TTC549 (cell line): ENCODE measurements at regions not wholly inside any gene's neighbourhood (a gene's known extent, or its start where the extent isn't known, plus 50 kb on each side); places are given as distances from the start of the nearest gene placed in this dataset.

Experiments used
- FAIRE-seq: peaks from 2 replicates; lab custom pipeline; 2012; peaks lifted over from hg19 to GRCh38; lab: Jason Lieb, UNC

DNA sequence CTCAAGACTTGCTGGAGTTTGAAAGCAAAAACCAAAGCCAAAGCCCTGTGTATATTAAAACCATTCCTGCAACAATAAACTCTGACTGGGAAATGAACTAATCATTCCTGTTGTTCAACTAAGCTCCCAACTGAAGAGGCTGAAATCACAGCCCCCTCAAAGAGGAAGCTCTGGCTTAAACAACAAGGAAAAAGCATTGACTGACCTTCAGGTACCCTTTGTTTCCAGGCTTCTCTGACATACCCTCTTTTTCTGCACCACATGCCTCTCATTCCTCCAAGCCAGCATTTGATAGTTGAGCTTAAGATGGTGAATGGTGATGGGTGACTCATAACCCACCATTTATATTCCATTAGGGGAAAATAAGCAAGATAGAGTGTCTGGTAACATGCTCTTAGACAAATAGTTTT is 470.9 kb upstream of the SOX9 start:
- no peak for FAIRE-seq

DNA sequence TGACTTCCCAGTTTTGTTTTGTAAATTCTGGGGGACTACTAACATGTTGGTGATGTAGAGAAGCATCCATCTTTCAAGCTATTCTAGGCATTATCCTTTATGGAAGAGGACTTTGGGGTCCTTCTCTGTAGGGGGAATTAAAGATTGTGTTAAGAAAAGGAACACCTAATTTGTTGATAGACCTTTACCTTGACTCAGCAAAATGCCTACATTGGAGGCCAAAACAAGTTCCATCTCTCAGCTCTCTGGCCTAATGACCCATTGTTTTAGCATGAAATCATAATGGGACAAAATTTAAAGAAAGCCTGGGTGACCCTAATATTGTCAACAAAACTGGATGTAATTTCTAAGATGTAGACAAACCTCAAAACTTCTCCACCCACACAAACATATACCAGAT is 465.3 kb upstream of the SOX9 start:
- no peak for FAIRE-seq

GRCh38 chr17:71656964-71657858 is 463.6 kb upstream of the SOX9 start:
- FAIRE-seq = no peak

DNA sequence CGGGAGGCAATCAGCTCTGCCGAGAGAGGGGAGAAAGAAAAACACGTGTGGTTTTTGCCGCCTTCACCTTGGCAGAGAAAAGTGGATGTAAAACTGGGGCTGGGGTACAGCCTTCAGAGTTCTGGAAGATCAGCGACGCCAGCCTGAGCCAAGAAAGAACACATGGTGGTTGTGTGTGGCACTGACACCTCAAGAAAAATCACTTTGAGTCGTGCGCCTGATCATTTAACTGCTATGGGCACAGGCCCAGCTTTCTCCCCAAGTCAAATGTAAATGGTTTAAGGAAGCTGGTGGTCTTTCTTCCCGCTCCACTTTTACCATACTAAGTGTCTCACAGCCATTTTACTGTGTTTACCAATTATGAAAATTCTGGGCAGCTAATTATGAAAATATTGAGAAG is 461.8 kb upstream of the SOX9 start:
- no peak for FAIRE-seq

GRCh38 chr17:71664861-71665260 is 456.0 kb upstream of the SOX9 start:
- FAIRE-seq = no peak

- no peak for FAIRE-seq
Observed at GRCh38 chr17:71666047-71666446, 454.8 kb upstream of the SOX9 start.

GRCh38 chr17:71667661-71668060 is 453.2 kb upstream of the SOX9 start:
- FAIRE-seq = no peak

- no peak for FAIRE-seq
Observed at GRCh38 chr17:71668807-71669206, 452.0 kb upstream of the SOX9 start.

- no peak for FAIRE-seq
Observed at GRCh38 chr17:71677439-71677838, 443.4 kb upstream of the SOX9 start.

GRCh38 chr17:71679832-71680231 is 441.0 kb upstream of the SOX9 start:
- FAIRE-seq = no peak

- FAIRE-seq = no peak
Observed at GRCh38 chr17:71681427-71682173, 439.2 kb upstream of the SOX9 start.

DNA sequence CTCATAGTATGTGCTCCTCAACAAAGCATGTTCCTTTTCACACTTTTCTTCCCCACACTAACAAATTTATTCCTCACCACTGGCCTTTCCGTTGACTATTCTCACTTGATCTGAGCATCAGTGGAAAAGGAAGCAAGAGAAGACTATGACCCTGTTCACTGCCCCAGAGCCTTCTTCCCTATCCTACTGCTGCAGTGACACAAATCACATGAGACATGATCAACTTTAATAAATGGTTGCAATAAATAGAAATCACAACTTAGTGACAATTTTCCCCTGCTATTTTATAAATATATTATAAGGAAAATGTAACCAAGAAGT is 438.7 kb upstream of the SOX9 start:
- no peak for FAIRE-seq

GRCh38 chr17:71689782-71690181 is 431.0 kb upstream of the SOX9 start:
- FAIRE-seq = no peak

DNA sequence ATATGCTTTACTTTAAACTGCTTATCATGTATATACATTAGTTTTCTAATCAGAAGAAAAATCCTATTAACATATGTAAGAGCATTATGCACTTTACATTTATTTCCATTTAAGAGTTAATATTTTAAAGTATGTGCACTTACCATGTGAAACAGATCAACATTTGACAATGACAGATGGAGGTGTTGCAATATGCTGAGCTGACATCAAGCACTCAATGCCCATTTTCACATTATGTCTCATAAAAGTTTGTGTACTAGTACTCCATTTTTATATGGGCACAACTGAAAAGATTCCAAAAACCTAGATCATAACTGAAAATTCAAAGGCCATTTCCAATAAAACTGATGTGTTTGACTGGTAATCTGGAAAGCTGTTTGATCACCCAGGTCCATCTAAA is 420.9 kb upstream of the SOX9 start:
- no peak for FAIRE-seq

DNA sequence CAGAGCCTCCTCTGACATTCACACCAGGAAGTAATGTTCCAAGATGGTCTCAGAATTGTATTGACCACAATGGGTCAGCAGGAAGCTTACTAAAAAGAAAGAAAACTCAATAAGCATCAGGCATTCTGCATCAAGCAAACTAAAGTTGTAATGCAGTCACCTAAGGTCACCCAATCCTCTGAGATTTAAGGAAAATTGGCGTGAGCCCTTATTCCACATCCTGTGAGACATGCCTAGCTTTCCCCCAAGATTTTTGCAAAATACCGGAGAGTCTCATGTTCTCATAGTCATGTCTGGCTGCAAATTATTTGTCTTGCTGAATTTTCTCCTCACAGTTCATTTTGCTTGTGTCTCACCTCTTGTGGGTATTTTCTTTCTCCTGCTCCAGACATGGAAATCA is 417.1 kb upstream of the SOX9 start:
- no peak for FAIRE-seq

DNA sequence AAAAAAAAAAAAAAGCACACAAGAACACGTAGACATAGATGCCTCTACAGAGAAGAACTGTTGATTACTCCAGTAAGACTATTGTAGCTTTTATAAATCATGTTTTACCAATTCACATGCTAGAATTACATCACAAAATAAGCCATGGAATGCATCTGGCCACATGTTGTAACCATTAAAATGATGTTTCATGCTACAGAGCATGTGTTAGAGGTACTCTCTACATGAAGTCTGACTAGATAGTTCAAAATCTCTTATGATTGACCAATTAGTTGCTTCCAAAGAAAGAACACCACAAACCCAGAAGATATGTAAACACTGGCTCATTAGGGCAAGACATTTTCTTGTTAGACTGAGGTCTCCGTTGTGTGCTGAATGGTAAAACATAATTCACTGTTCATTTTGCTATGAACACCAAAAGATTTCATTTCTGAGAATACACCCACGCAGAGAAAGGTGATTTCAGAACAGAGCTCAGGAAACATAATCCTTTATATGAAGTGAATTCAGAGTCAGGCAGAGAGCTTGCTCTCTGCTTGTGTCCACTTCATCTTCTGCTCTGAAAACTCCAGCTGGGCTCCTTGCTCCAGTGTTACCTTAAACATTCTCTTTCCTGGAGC is 411.4 kb upstream of the SOX9 start:
- FAIRE-seq = no peak

DNA sequence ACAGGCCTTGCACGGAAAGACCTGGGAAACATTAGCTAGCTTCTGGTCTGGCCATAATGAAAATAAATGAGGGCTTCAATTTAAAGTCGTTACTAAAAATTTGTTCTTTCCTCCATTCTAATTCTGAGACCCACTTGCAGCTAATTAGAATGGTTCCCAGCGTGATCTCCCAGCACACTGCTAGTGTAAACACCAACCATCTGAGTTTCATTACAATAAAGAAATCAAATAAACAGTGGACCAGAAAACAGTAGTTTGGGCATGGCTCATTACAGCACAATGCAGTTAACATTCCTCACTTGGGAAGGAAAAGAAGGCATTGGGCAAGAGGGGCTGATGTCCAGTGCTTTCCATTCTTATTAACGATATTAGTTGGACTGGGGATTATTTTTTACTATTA is 410.9 kb upstream of the SOX9 start:
- FAIRE-seq = no peak

- FAIRE-seq = no peak
Observed at GRCh38 chr17:71710816-71711215, 410.0 kb upstream of the SOX9 start.

DNA sequence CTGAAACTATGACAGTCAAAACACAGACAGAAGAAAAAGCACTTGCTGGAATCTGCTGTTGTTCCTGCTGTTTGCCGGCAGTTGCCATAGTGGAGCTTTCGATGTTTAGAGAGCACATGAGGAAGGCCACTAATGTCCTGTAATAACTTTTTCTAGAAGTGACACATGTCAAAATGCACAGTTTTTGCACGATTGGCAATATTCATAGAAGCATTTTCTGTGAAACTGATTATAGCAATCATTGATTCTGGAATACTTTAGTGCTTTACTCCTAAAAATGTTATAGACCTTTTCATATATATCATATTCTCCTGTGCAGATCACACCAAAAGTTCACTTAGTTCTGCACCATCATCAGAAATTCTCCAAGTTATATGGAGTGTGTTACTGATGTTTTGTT is 407.0 kb upstream of the SOX9 start:
- FAIRE-seq = no peak

- no peak for FAIRE-seq
Observed at GRCh38 chr17:71724339-71724738, 396.5 kb upstream of the SOX9 start.

- FAIRE-seq = no peak
Observed at GRCh38 chr17:71725811-71726210, 395.0 kb upstream of the SOX9 start.

DNA sequence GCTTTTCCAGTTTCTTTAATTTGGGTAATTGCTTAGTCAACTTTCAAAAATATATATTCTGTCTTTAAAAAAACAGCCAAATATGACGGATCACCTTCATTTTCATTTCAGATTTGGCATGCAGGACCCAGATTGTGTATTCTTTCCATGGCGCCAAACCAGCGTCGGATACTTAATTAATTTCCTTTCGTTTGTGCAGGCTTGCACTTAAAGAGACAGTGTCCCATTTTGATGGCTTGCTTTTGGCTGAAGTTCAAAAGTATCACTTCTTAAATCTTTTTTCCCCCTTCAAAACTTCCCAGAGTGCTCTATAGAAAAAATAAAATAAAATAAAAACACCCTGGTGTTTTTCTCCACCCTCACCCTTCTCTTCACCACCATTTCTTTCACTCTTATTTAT is 394.5 kb upstream of the SOX9 start:
- FAIRE-seq = no peak

GRCh38 chr17:71727292-71727691 is 393.5 kb upstream of the SOX9 start:
- FAIRE-seq = no peak
